DND-41 (cell line): ENCODE measurements at regions not wholly inside any gene's neighbourhood (a gene's known extent, or its start where the extent isn't known, plus 50 kb on each side); places are given as distances from the start of the nearest gene placed in this dataset.

Source experiments
- ATAC-seq: fragments of 200-7000 bp; cut with Tn5 transposase; 3 replicates; pipeline ENCODE4 v1.9.1; 2021; ENCODE audit warnings: low read depth; ENCODE audit not compliant: insufficient read depth
- DNase-seq: peaks from one replicate; pipeline ENCODE4 v3.0.0-alpha.2; 2020
- H2AFZ ChIP-seq: 2 replicates; pipeline ENCODE4 v1.6.0; 2012; ENCODE audit warnings: low read depth, low read length
- H3K27ac ChIP-seq: 2 replicates; pipeline ENCODE4 v1.5.1; 2012; ENCODE audit warnings: low read length, inconsistent platforms
- H3K27me3 ChIP-seq: fragments of 200-600 bp; sonication (generic); 2 replicates; pipeline ENCODE4 v1.6.0; 2012; ENCODE audit warnings: low read length, mild to moderate bottlenecking, inconsistent platforms; ENCODE audit not compliant: insufficient read depth, poor library complexity
- H3K36me3 ChIP-seq: 2 replicates; pipeline ENCODE4 v1.5.1; 2012; ENCODE audit warnings: low read length, inconsistent platforms; ENCODE audit not compliant: insufficient read depth
- H3K4me1 ChIP-seq: 2 replicates; pipeline ENCODE4 v1.5.1; 2012; ENCODE audit warnings: mild to moderate bottlenecking, low read length; ENCODE audit not compliant: insufficient read depth
- H3K4me2 ChIP-seq: 2 replicates; pipeline ENCODE4 v1.6.0; 2012; ENCODE audit warnings: mild to moderate bottlenecking, moderate library complexity, low read length, inconsistent platforms; ENCODE audit not compliant: insufficient read depth
- H3K4me3 ChIP-seq, 2 experiments: fragments of 200-600 bp in 1 of 2; shearing (Covaris generic) in 1 of 2; 2 replicates each; pipeline ENCODE4 v1.5.1; 2012 to 2016; ENCODE audit warnings: inconsistent platforms in 2 of 2, low read length in 2 of 2, mild to moderate bottlenecking in 2 of 2, low read depth in 1 of 2, moderate library complexity in 1 of 2
- H3K79me2 ChIP-seq: 2 replicates; pipeline ENCODE4 v1.6.0; 2012; ENCODE audit warnings: low read length, inconsistent platforms; ENCODE audit not compliant: insufficient read depth
- H3K9ac ChIP-seq: 2 replicates; pipeline ENCODE4 v1.6.0; 2012; ENCODE audit warnings: low read depth, mild to moderate bottlenecking, inconsistent platforms, low read length, moderate library complexity
- H3K9me3 ChIP-seq: 2 replicates; pipeline ENCODE4 v1.5.1; 2012; ENCODE audit warnings: low read length, moderate library complexity, mild to moderate bottlenecking, inconsistent platforms; ENCODE audit not compliant: insufficient read depth, severe bottlenecking
- H4K20me1 ChIP-seq: 2 replicates; pipeline ENCODE4 v1.6.0; 2012; ENCODE audit warnings: low read length; ENCODE audit not compliant: insufficient read depth
- EZH2 ChIP-seq: IDR thresholded peaks from 3 replicates; pipeline ENCODE4 v1.6.1; 2012; ENCODE audit warnings: borderline replicate concordance, low read depth, mild to moderate bottlenecking, moderate library complexity, low read length, inconsistent platforms; ENCODE audit not compliant: severe bottlenecking
- TF ChIP-seq, protein P1 (sequence below): IDR thresholded peaks from 2 replicates; pipeline ENCODE4 v1.5.1; 2012; ENCODE audit warnings: borderline replicate concordance, low read length, moderate library complexity, mild to moderate bottlenecking; ENCODE audit not compliant: poor library complexity, severe bottlenecking; ENCODE audit errors: extremely low read depth

DNA sequence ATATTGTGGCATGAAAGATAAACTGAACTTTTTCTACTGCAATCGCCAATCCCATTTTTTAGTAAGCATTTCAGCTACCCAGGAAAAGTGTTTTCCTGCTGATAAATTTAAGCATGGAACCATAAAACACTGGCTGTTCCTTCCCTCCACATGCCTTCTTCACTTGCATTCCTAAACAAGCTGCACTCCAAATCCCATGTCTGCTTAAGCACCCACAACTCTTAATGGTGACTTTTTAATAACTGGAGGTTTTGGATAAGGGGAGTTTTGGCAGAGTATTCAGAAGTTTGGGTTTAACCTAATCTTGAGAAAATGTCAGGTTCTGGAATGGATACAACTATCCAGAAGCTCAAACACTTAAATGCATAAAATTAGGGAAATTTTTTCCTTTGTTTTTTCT, 345.6 kb upstream of the CA10 start:
- Histone ChIP-seq H2AFZ (no peak overlapping the region), H3K27ac (no peak overlapping the region), H3K9me3 (no peaks in the 10 kb centered on the region), H3K79me2 (no peaks in the 10 kb centered on the region), H3K27me3 (no peaks in the 10 kb centered on the region), H3K4me3 (no peak overlapping the region), H3K4me1 (no peaks in the 10 kb centered on the region), H3K4me2 (no peak overlapping the region), H4K20me1 (no peaks in the 10 kb centered on the region), H3K9ac (no peak overlapping the region), H3K36me3 (no peaks in the 10 kb centered on the region)
- ATAC-seq (no peak), DNase-seq (no peak)
- TF ChIP-seq, protein P1, sequence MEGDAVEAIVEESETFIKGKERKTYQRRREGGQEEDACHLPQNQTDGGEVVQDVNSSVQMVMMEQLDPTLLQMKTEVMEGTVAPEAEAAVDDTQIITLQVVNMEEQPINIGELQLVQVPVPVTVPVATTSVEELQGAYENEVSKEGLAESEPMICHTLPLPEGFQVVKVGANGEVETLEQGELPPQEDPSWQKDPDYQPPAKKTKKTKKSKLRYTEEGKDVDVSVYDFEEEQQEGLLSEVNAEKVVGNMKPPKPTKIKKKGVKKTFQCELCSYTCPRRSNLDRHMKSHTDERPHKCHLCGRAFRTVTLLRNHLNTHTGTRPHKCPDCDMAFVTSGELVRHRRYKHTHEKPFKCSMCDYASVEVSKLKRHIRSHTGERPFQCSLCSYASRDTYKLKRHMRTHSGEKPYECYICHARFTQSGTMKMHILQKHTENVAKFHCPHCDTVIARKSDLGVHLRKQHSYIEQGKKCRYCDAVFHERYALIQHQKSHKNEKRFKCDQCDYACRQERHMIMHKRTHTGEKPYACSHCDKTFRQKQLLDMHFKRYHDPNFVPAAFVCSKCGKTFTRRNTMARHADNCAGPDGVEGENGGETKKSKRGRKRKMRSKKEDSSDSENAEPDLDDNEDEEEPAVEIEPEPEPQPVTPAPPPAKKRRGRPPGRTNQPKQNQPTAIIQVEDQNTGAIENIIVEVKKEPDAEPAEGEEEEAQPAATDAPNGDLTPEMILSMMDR, result no peak
- TF ChIP-seq EZH2, result no peak

DNA sequence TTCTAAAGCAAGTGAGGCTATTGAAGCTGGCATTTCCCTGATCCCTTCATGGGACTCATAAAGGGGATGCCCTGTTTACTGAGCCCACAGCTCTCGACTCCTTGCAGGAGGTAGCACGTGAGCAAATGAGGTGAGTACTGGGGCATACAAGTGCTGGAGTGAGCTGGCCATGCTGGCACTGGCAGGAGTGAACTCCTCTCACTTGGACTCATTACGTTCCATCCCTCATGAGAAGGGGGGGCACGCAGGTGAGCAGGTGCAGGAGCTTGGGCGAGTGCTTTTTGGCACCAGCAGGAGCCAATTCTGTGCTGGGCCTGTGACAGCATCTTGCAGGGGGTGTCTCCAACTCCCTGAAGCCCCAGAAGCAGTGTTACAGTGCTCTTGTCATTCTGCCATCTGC, 337.1 kb upstream of the CA10 start:
- Histone ChIP-seq H3K4me3 (no peak overlapping the region), H3K4me2 (no peak overlapping the region), H2AFZ (no peak overlapping the region), H3K9me3 (no peaks in the 10 kb centered on the region), H3K9ac (no peak overlapping the region), H3K27ac (no peak overlapping the region), H3K79me2 (no peaks in the 10 kb centered on the region), H3K36me3 (no peaks in the 10 kb centered on the region), H3K27me3 (no peaks in the 10 kb centered on the region), H4K20me1 (no peaks in the 10 kb centered on the region), H3K4me1 (no peaks in the 10 kb centered on the region)
- TF ChIP-seq, protein P1, result no peak
- TF ChIP-seq EZH2, result no peak
- ATAC-seq (no peak), DNase-seq (no peak)

DNA sequence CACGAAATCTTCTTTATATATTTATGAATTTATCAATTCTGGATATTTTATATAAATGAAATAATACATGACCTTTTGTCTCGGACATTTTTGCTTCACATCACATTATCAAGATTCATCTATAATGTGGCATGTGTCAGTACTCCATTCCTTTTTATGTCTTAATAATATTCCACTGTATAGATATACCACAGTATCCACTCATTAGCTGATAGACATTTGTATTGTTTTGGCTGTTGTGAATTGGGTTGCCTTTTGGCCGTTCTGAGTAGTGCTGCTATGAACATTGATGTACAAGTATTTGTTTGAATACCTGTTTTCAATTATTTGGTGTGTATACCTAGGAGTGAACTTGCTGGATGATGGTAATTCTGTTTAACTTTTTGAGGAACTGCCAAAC, 323.8 kb upstream of the CA10 start:
- peaks cover 2% of the 10 kb centered on the region for H3K9me3 ChIP-seq
- no peak overlapping the region for H2AFZ ChIP-seq
- TF ChIP-seq EZH2, result no peak
- TF ChIP-seq, protein P1, result no peak

More for the DNA sequence above, 323.8 kb upstream of the CA10 start:
- no peak overlapping the region for H3K4me3 ChIP-seq
- H3K27ac ChIP-seq, result no peak overlapping the region
- no peaks in the 10 kb centered on the region for H4K20me1 ChIP-seq
- no peaks in the 10 kb centered on the region for H3K79me2 ChIP-seq
- no peaks in the 10 kb centered on the region for H3K27me3 ChIP-seq
- no peak for DNase-seq
- no peak overlapping the region for H3K9ac ChIP-seq
- ATAC-seq, result no peak
- no peak overlapping the region for H3K4me2 ChIP-seq
- H3K4me1 ChIP-seq, result no peaks in the 10 kb centered on the region
- no peaks in the 10 kb centered on the region for H3K36me3 ChIP-seq
